Keratinocyte (primary cell): ENCODE measurements at regions not wholly inside any gene's neighbourhood (a gene's known extent, or its start where the extent isn't known, plus 50 kb on each side); places are given as distances from the start of the nearest gene placed in this dataset.
"Not testable (repeated sequence)": the region's sequence is repeated elsewhere in the genome, so short reads cannot be mapped to it uniquely, and the experiment has no call there.

Experiments used
- DNase-seq: peaks from one replicate; pipeline ENCODE4 v3.0.0-alpha.2; 2011; ENCODE audit warnings: low read depth, missing footprints, low spot score
- FAIRE-seq: peaks from 2 replicates; lab custom pipeline; 2011; peaks lifted over from hg19 to GRCh38; lab: Jason Lieb, UNC
- H2AFZ ChIP-seq: 2 replicates; pipeline ENCODE4 v1.6.0; 2012; ENCODE audit warnings: low read length, control low read depth, inconsistent platforms; ENCODE audit not compliant: control insufficient read depth
- H3K27ac ChIP-seq: 2 replicates; pipeline ENCODE4 v1.5.1; 2011; ENCODE audit warnings: low read length; ENCODE audit not compliant: control insufficient read depth, insufficient read depth
- H3K27me3 ChIP-seq: 3 replicates; pipeline ENCODE4 v1.6.0; 2011; ENCODE audit warnings: low read length; ENCODE audit not compliant: control insufficient read depth, insufficient read depth; ENCODE audit errors: extremely low read depth
- H3K36me3 ChIP-seq, 2 experiments: 2 replicates in 1 of 2; 3 replicates in 1 of 2; pipeline ENCODE4 v1.5.1; 2011; ENCODE audit warnings: low read length in 2 of 2, mild to moderate bottlenecking in 1 of 2; ENCODE audit not compliant: control insufficient read depth in 2 of 2, insufficient read depth in 2 of 2; ENCODE audit errors: extremely low read depth in 1 of 2
- H3K4me1 ChIP-seq: 3 replicates; pipeline ENCODE4 v1.5.1; 2011; ENCODE audit warnings: low read length; ENCODE audit not compliant: control insufficient read depth, insufficient read depth; ENCODE audit errors: extremely low read depth
- H3K4me2 ChIP-seq: 3 replicates; pipeline ENCODE4 v1.6.0; 2011; ENCODE audit warnings: low read depth, low read length; ENCODE audit not compliant: control insufficient read depth, insufficient read depth; ENCODE audit errors: extremely low read depth
- H3K4me3 ChIP-seq, 3 experiments: fragments of 200-600 bp in 1 of 3; sonication (generic) in 1 of 3; 2 replicates in 2 of 3; 3 replicates in 1 of 3; pipeline ENCODE4 v1.5.1; 2011 to 2016; ENCODE audit warnings: low read length in 3 of 3, mild to moderate bottlenecking in 3 of 3, control low read depth in 2 of 3, inconsistent platforms in 1 of 3, low read depth in 1 of 3, mixed read lengths in 1 of 3, mixed run types in 1 of 3, moderate library complexity in 1 of 3; ENCODE audit not compliant: control insufficient read depth in 2 of 3, insufficient read depth in 2 of 3; ENCODE audit errors: extremely low read depth in 1 of 3
- H3K79me2 ChIP-seq: 2 replicates; pipeline ENCODE4 v1.6.0; 2012; ENCODE audit warnings: low read length; ENCODE audit not compliant: control insufficient read depth, insufficient read depth
- H3K9ac ChIP-seq: 3 replicates; pipeline ENCODE4 v1.6.0; 2011; ENCODE audit warnings: low read length; ENCODE audit not compliant: control insufficient read depth, insufficient read depth; ENCODE audit errors: extremely low read depth
- H3K9me1 ChIP-seq: 3 replicates; pipeline ENCODE4 v1.6.0; 2011; ENCODE audit warnings: low read length; ENCODE audit not compliant: control insufficient read depth, insufficient read depth; ENCODE audit errors: extremely low read depth
- H3K9me3 ChIP-seq: 2 replicates; pipeline ENCODE4 v1.5.1; 2012; ENCODE audit warnings: low read depth, low read length; ENCODE audit not compliant: control insufficient read depth
- H4K20me1 ChIP-seq: 3 replicates; pipeline ENCODE4 v1.6.0; 2011; ENCODE audit warnings: low read length; ENCODE audit not compliant: control insufficient read depth, insufficient read depth; ENCODE audit errors: extremely low read depth
- CTCF ChIP-seq, 3 experiments: IDR thresholded peaks in 1 of 3; conservative IDR thresholded peaks in 1 of 3; optimal IDR thresholded peaks in 1 of 3; 2 replicates in 2 of 3; 3 replicates in 1 of 3; pipeline versions ENCODE3 to v1.5.1; 2011; ENCODE audit warnings: low read length in 3 of 3, mild to moderate bottlenecking in 3 of 3, moderate library complexity in 2 of 3, control low read depth in 1 of 3, inconsistent platforms in 1 of 3; ENCODE audit not compliant: insufficient read depth in 2 of 3; ENCODE audit errors: extremely low read depth in 1 of 3
- EZH2 ChIP-seq: IDR thresholded peaks from one replicate; pipeline ENCODE4 v1.6.1; 2012; ENCODE audit warnings: inconsistent platforms, mild to moderate bottlenecking, low read length, moderate library complexity
- dilution Hi-C: fragments of 300-500 bp; cut with MboI; formaldehyde crosslinking; loops from one replicate; pipeline ENCODE4 v1.7.0; 2020; ENCODE audit warnings: low sequenced_read_pairs; ENCODE audit not compliant: extremely low pct_ligation_motif_present

- H3K9me3 ChIP-seq = peaks cover 3% of the 10 kb centered on the region
- no peak overlapping the region for H3K4me2 ChIP-seq
- H4K20me1 ChIP-seq = no peaks in the 10 kb centered on the region
- no peaks in the 10 kb centered on the region for H3K27me3 ChIP-seq
- FAIRE-seq (no peak), DNase-seq (no peak)
- no peak overlapping the region for H3K4me3 ChIP-seq
- no peaks in the 10 kb centered on the region for H3K36me3 ChIP-seq
- no peaks in the 10 kb centered on the region for H3K9me1 ChIP-seq
- no peak overlapping the region for H3K27ac ChIP-seq
- no peaks in the 10 kb centered on the region for H3K79me2 ChIP-seq
- no peaks in the 10 kb centered on the region for H3K4me1 ChIP-seq
- H3K9ac ChIP-seq = no peak overlapping the region
- TF ChIP-seq EZH2 (no peak), CTCF (optimal IDR thresholded peaks at IDR 0.05 in 1 of 3, IDR thresholded peaks at IDR 0.05 in 1 of 3, conservative IDR thresholded peaks at IDR 0.05 in 1 of 3; ENCODE audit: extremely low read depth in 1 of 3, insufficient read depth in 2 of 3, low read length in 3 of 3) (no peak)
- dilution Hi-C loops = no loop called here
- no peak overlapping the region for H2AFZ ChIP-seq
Observed at GRCh38 chr14:105739331-105740102, 213.1 kb downstream of the TMEM121 start.

GRCh38 chr14:105740272-105740671 lies 213.9 kb downstream of the TMEM121 start:
- H3K36me3 ChIP-seq, H4K20me1 ChIP-seq, H3K79me2 ChIP-seq, H3K9me3 ChIP-seq, H3K9me1 ChIP-seq, H3K27me3 ChIP-seq, H3K4me1 ChIP-seq, H3K4me2 ChIP-seq, H3K4me3 ChIP-seq, H3K9ac ChIP-seq, H3K27ac ChIP-seq, FAIRE-seq, H2AFZ ChIP-seq, dilution Hi-C loops, DNase-seq: not testable (repeated sequence)

- dilution Hi-C loops, H2AFZ ChIP-seq, H3K27me3 ChIP-seq, FAIRE-seq, H3K4me2 ChIP-seq, DNase-seq, H3K36me3 ChIP-seq, H3K9me1 ChIP-seq, H3K79me2 ChIP-seq, H3K9me3 ChIP-seq, H3K4me1 ChIP-seq, H3K27ac ChIP-seq, H4K20me1 ChIP-seq, H3K9ac ChIP-seq, H3K4me3 ChIP-seq: not testable (repeated sequence)
Observed at GRCh38 chr14:105740961-105741360, 214.6 kb downstream of the TMEM121 start.

GRCh38 chr14:105741707-105742530 lies 215.5 kb downstream of the TMEM121 start:
- H3K9ac ChIP-seq, FAIRE-seq, H3K4me1 ChIP-seq, H3K79me2 ChIP-seq, H3K9me3 ChIP-seq, H3K27me3 ChIP-seq, H3K27ac ChIP-seq, H3K4me2 ChIP-seq, H2AFZ ChIP-seq, H3K9me1 ChIP-seq, H4K20me1 ChIP-seq, dilution Hi-C loops, H3K36me3 ChIP-seq, DNase-seq, H3K4me3 ChIP-seq: not testable (repeated sequence)
